HCT116 (cell line): ENCODE measurements at regions not wholly inside any gene's neighbourhood (a gene's known extent, or its start where the extent isn't known, plus 50 kb on each side); places are given as distances from the start of the nearest gene placed in this dataset.
A peak's percentile ranks its signal among the peaks of the same experiment; 100 is the strongest.

Experiments
- ATAC-seq: fragments of 200-7000 bp; cut with Tn5 transposase; 2 replicates; pipeline ENCODE4 v1.9.1; 2020; ENCODE audit warnings: mild to moderate bottlenecking, moderate library complexity
- BruUV-seq: library from RNA; stranded (reverse); fragments of 400-500 nt; replicated peaks from 2 replicates; lab custom pipeline; 2021; lab: Mats Ljungman, UMichigan
- CTCF ChIA-PET: fragments of 300-600 bp; sonication (Branson Sonifier 250); formaldehyde crosslinking; loops from one replicate; lab custom pipeline; 2021; ENCODE audit warnings: antibody characterized with exemption; lab: Charles Lee
- POLR2A ChIA-PET: fragments of 300-600, 350-600 bp; sonication (Branson Sonifier 250); formaldehyde crosslinking; loops from one replicate; lab custom pipeline; 2021; ENCODE audit warnings: antibody characterized with exemption; lab: Charles Lee
- RAD21 ChIA-PET, 2 experiments: fragments of 300-600 bp; sonication (Branson Sonifier 250); formaldehyde crosslinking; loops; one replicate each; lab custom pipeline; 2023; ENCODE audit warnings: low total read pairs in 2 of 2; ENCODE audit not compliant: uncharacterized antibody in 2 of 2, unreplicated experiment in 2 of 2, low non-redundant PET in 1 of 2; lab: Charles Lee
- DNase-seq: peaks from one replicate; pipeline ENCODE4 v3.0.0-alpha.2; 2010; ENCODE audit warnings: low read depth, low spot score
- H2AFZ ChIP-seq: fragments of 200-600 bp; shearing (Covaris generic), sonication (generic); 2 replicates; pipeline ENCODE4 v1.6.1; 2017; ENCODE audit warnings: low read depth, mixed run types, mixed read lengths, antibody characterized with exemption, low read length; ENCODE audit not compliant: poor library complexity, severe bottlenecking
- H3K27ac ChIP-seq: 2 replicates; pipeline ENCODE4 v1.5.1; 2012; ENCODE audit warnings: low read depth, low read length
- H3K27me3 ChIP-seq: fragments of 200-600 bp; sonication (generic); 2 replicates; pipeline ENCODE4 v1.6.1; 2016; ENCODE audit warnings: mixed run types, low read length, mixed read lengths; ENCODE audit not compliant: insufficient read depth
- H3K36me3 ChIP-seq, 2 experiments: fragments of 200-500 bp in 1 of 2; fragments of 200-600 bp in 1 of 2; sonication (Bioruptor generic) in 1 of 2; sonication (generic) in 1 of 2; 2 replicates each; pipeline versions ENCODE4 v1.5.1 to v1.6.1; 2014 to 2016; ENCODE audit warnings: low read length in 2 of 2, inconsistent platforms in 1 of 2, mixed read lengths in 1 of 2, mixed run types in 1 of 2; ENCODE audit not compliant: insufficient read depth in 2 of 2, control insufficient read depth in 1 of 2
- H3K4me1 ChIP-seq, 2 experiments: fragments of 200-600 bp in 1 of 2; sonication (generic) in 1 of 2; 2 replicates each; pipeline versions ENCODE4 v1.5.1 to v1.6.1; 2012 to 2017; ENCODE audit warnings: low read length in 2 of 2, inconsistent platforms in 1 of 2, mild to moderate bottlenecking in 1 of 2, mixed read lengths in 1 of 2, mixed run types in 1 of 2, moderate library complexity in 1 of 2; ENCODE audit not compliant: insufficient read depth in 2 of 2, control insufficient read depth in 1 of 2
- H3K4me2 ChIP-seq: fragments of 200-600 bp; sonication (generic); 2 replicates; pipeline ENCODE4 v1.6.1; 2017; ENCODE audit warnings: mixed run types, low read length, mixed read lengths
- H3K4me3 ChIP-seq, 2 experiments: fragments of 200-600 bp in 1 of 2; sonication (generic) in 1 of 2; replicated peaks in 1 of 2; 2 replicates each; pipeline ENCODE4 v1.5.1; 2011 to 2016; ENCODE audit warnings: low read length in 2 of 2, control low read depth in 1 of 2, low read depth in 1 of 2, mild to moderate bottlenecking in 1 of 2, mixed read lengths in 1 of 2, mixed run types in 1 of 2
- H3K79me2 ChIP-seq: fragments of 200-600 bp; sonication (generic); 2 replicates; pipeline ENCODE4 v1.6.1; 2017; ENCODE audit warnings: mild to moderate bottlenecking, mixed run types, low read length, moderate library complexity, mixed read lengths; ENCODE audit not compliant: insufficient read depth
- H3K9ac ChIP-seq: fragments of 200-600 bp; sonication (generic); 2 replicates; pipeline ENCODE4 v1.6.1; 2016; ENCODE audit warnings: low read length, mixed read lengths
- H3K9me2 ChIP-seq: fragments of 200-600 bp; sonication (generic), shearing (Covaris generic); 2 replicates; pipeline ENCODE4 v1.6.1; 2017; ENCODE audit warnings: mixed run types, mild to moderate bottlenecking, moderate library complexity; ENCODE audit not compliant: insufficient read depth
- H3K9me3 ChIP-seq, 2 experiments: fragments of 200-500 bp in 1 of 2; fragments of 200-600 bp in 1 of 2; sonication (Bioruptor generic) in 1 of 2; sonication (generic) in 1 of 2; 2 replicates each; pipeline ENCODE4 v1.6.1; 2014 to 2017; ENCODE audit warnings: low read length in 2 of 2, mixed read lengths in 2 of 2, inconsistent platforms in 1 of 2, low read depth in 1 of 2, mild to moderate bottlenecking in 1 of 2, mixed run types in 1 of 2, moderate library complexity in 1 of 2; ENCODE audit not compliant: control insufficient read depth in 1 of 2, insufficient read depth in 1 of 2
- H4K20me1 ChIP-seq: fragments of 200-600 bp; sonication (generic), shearing (Covaris generic); 2 replicates; pipeline ENCODE4 v1.6.1; 2017; ENCODE audit warnings: mixed run types, mild to moderate bottlenecking, moderate library complexity; ENCODE audit not compliant: insufficient read depth
- CEBPB ChIP-seq: IDR thresholded peaks from 2 replicates; pipeline ENCODE4 v1.6.1; 2012; ENCODE audit warnings: low read depth
- EZH2 ChIP-seq: fragments of 200-600 bp; sonication (generic); IDR thresholded peaks from 2 replicates; pipeline ENCODE4 v1.6.1; 2017; ENCODE audit warnings: antibody characterized with exemption, mixed run types
- FOSL1 ChIP-seq: IDR thresholded peaks from 2 replicates; pipeline ENCODE4 v1.6.1; 2012; ENCODE audit warnings: low read depth
- RAD21 ChIP-seq: IDR thresholded peaks from 2 replicates; pipeline ENCODE4 v1.6.1; 2012; ENCODE audit warnings: low read depth, mild to moderate bottlenecking
- SIN3A ChIP-seq: IDR thresholded peaks from 2 replicates; pipeline ENCODE4 v1.6.1; 2012; ENCODE audit warnings: low read depth
- TCF7L2 ChIP-seq: IDR thresholded peaks from 2 replicates; pipeline ENCODE4 v1.7.0; 2011; ENCODE audit warnings: borderline replicate concordance, inconsistent platforms; ENCODE audit not compliant: insufficient read depth, insufficient read length; ENCODE audit errors: extremely low read depth
- YY1 ChIP-seq: IDR thresholded peaks from 2 replicates; pipeline ENCODE4 v1.6.1; 2011; ENCODE audit warnings: low read length, low read depth, moderate library complexity, mild to moderate bottlenecking; ENCODE audit not compliant: insufficient replicate concordance; ENCODE audit errors: extremely low read depth
- intact Hi-C: fragments of 100-400 bp; cut with micrococcal nuclease; formaldehyde crosslinking; loops from 2 replicates; pipeline ENCODE4 v1.10.0; 2022
- TF ChIP-seq, protein P1 (sequence below), 3 experiments: fragments of 200-600 bp in 1 of 3; sonication (generic) in 1 of 3; IDR thresholded peaks in 2 of 3; conservative IDR thresholded peaks in 1 of 3; 2 replicates each; pipeline ENCODE4 v1.5.1; 2012 to 2017; ENCODE audit warnings: low read depth in 2 of 3, low read length in 2 of 3, antibody characterized with exemption in 1 of 3, borderline replicate concordance in 1 of 3, control low read depth in 1 of 3, mild to moderate bottlenecking in 1 of 3, mixed read lengths in 1 of 3, mixed run types in 1 of 3, moderate library complexity in 1 of 3; ENCODE audit not compliant: insufficient read depth in 1 of 3
- TF ChIP-seq, protein P2 (sequence below): IDR thresholded peaks from 2 replicates; pipeline ENCODE4 v1.6.1; 2012; ENCODE audit warnings: low read depth

DNA sequence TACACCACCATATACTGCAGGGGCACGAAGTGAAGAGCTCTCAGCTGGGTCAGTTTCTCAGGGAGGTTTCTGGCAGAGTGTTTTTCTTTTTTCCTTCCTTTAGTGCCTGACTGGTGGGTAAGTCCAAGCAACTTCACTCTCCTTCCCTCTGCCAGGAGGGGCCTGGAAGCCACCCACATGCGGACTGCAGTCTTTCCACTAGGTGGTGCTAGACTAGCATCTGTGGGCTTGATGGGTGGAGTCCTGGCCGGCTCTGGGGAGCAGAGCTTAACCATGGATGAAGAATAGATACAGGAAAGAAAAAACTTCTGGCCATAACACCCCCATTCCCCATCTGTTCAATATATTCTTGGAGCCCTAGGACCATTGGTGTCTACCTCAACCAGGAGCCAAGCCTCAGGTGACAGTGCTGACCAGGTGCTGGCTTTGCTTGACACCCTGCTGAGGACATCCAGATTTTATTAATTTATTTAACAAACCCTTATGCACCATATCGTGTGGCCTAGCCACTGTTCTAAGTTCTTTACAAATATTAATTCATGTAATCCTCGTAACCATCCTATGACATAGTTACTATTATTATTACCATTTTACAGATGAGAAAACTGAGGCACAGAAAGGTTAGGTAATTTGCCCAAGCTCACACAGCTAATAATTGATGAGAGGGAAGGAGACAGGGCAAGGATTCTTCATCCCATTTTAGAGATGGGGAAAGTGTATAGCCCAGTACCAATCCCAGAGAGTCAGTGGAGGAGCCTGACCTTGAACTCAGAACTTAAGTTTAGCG is 126.7 kb upstream of the CSF3R start:
- TF ChIP-seq RAD21, result peak; percentile 86
- no peak for TF ChIP-seq EZH2
- TF ChIP-seq, protein P1, sequence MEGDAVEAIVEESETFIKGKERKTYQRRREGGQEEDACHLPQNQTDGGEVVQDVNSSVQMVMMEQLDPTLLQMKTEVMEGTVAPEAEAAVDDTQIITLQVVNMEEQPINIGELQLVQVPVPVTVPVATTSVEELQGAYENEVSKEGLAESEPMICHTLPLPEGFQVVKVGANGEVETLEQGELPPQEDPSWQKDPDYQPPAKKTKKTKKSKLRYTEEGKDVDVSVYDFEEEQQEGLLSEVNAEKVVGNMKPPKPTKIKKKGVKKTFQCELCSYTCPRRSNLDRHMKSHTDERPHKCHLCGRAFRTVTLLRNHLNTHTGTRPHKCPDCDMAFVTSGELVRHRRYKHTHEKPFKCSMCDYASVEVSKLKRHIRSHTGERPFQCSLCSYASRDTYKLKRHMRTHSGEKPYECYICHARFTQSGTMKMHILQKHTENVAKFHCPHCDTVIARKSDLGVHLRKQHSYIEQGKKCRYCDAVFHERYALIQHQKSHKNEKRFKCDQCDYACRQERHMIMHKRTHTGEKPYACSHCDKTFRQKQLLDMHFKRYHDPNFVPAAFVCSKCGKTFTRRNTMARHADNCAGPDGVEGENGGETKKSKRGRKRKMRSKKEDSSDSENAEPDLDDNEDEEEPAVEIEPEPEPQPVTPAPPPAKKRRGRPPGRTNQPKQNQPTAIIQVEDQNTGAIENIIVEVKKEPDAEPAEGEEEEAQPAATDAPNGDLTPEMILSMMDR (IDR thresholded peaks at IDR 0.05 in 2 of 3, conservative IDR thresholded peaks at IDR 0.05 in 1 of 3; ENCODE audit: borderline replicate concordance in 1 of 3, insufficient read depth in 1 of 3, low read depth in 2 of 3, low read length in 2 of 3), result peak; percentile 70 to 99 (median 96)
- intact Hi-C loops, result loop anchor here (2.0 to 10.0 kb wide), 4 partner anchors 428 to 825 kb away; no protein-coding TSS in a partner anchor
- Histone ChIP-seq H2AFZ (no peak overlapping the region), H3K9ac (no peak overlapping the region), H4K20me1 (no peaks in the 10 kb centered on the region), H3K36me3 (no peaks in the 10 kb centered on the region), H3K4me2 (no peak overlapping the region), H3K4me1 (no peaks in the 10 kb centered on the region), H3K79me2 (no peaks in the 10 kb centered on the region), H3K27ac (no peak overlapping the region), H3K9me3 (no peaks in the 10 kb centered on the region), H3K9me2 (no peaks in the 10 kb centered on the region), H3K27me3 (peaks cover 25% of the 10 kb centered on the region; the same call in 1 of the 2 replicates), H3K4me3 (no peak overlapping the region)
- ATAC-seq, result peak; percentile 97
- peak; percentile 68 for DNase-seq
- RAD21 ChIA-PET, result no interaction called here
- no TSS peak for BruUV-seq
- CTCF ChIA-PET, result interaction anchor here (0.5 to 2.2 kb wide), 14 partner anchors 9 to 713 kb away, joined by 3 to 6 read pairs (median 4); no protein-coding TSS in a partner anchor
- POLR2A ChIA-PET, result no interaction called here

DNA sequence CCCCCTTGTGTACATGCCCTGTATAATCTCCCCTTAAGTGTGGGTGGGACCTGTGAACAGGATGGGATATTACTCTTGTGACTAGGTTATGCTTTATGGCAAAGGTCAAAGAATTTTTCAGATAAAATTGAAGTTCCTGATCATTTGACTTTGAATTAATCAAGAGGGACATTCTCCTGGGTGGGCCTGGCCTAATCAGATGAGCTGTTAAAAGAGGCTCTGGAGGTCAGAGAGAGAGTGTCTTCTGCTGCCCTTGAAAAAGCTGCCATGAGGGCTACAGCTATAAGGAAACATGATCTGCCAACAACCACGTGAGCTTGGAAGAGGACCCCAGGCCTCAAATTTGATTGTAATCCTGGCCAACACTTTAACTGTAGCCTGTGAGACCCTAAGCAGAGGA is 125.6 kb upstream of the CSF3R start:
- Histone ChIP-seq H3K9me2 (no peaks in the 10 kb centered on the region), H3K4me1 (no peaks in the 10 kb centered on the region), H3K4me2 (no peak overlapping the region), H3K4me3 (no peak overlapping the region), H3K79me2 (no peaks in the 10 kb centered on the region), H3K9ac (no peak overlapping the region), H3K27me3 (peaks cover 26% of the 10 kb centered on the region; the same call in 1 of the 2 replicates), H3K9me3 (no peaks in the 10 kb centered on the region), H3K36me3 (no peaks in the 10 kb centered on the region), H4K20me1 (no peaks in the 10 kb centered on the region), H3K27ac (no peak overlapping the region), H2AFZ (no peak overlapping the region)
- DNase-seq (no peak), ATAC-seq (no peak)
- ChIA-PET RAD21 (no interaction called here), POLR2A (no interaction called here), CTCF (interaction anchor here (0.6 to 2.2 kb wide), 4 partner anchors 32 to 826 kb away, joined by 3 to 6 read pairs (median 4); no protein-coding TSS in a partner anchor)
- intact Hi-C loops, result loop anchor here (2.0 to 10.0 kb wide), 3 partner anchors 429 to 827 kb away; no protein-coding TSS in a partner anchor
- no TSS peak for BruUV-seq
- TF ChIP-seq EZH2 (no peak), FOSL1 (no peak), TCF7L2 (no peak), CEBPB (no peak), YY1 (no peak), SIN3A (no peak)
- TF ChIP-seq, protein P2, sequence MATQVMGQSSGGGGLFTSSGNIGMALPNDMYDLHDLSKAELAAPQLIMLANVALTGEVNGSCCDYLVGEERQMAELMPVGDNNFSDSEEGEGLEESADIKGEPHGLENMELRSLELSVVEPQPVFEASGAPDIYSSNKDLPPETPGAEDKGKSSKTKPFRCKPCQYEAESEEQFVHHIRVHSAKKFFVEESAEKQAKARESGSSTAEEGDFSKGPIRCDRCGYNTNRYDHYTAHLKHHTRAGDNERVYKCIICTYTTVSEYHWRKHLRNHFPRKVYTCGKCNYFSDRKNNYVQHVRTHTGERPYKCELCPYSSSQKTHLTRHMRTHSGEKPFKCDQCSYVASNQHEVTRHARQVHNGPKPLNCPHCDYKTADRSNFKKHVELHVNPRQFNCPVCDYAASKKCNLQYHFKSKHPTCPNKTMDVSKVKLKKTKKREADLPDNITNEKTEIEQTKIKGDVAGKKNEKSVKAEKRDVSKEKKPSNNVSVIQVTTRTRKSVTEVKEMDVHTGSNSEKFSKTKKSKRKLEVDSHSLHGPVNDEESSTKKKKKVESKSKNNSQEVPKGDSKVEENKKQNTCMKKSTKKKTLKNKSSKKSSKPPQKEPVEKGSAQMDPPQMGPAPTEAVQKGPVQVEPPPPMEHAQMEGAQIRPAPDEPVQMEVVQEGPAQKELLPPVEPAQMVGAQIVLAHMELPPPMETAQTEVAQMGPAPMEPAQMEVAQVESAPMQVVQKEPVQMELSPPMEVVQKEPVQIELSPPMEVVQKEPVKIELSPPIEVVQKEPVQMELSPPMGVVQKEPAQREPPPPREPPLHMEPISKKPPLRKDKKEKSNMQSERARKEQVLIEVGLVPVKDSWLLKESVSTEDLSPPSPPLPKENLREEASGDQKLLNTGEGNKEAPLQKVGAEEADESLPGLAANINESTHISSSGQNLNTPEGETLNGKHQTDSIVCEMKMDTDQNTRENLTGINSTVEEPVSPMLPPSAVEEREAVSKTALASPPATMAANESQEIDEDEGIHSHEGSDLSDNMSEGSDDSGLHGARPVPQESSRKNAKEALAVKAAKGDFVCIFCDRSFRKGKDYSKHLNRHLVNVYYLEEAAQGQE, result no peak
